H9 (cell line): ENCODE measurements at regions not wholly inside any gene's neighbourhood (a gene's known extent, or its start where the extent isn't known, plus 50 kb on each side); places are given as distances from the start of the nearest gene placed in this dataset.

ENCODE experiments used
- DNase-seq: peaks from one replicate; pipeline ENCODE4 v3.0.0-alpha.2; 2017
- H2AFZ ChIP-seq: one replicate; pipeline ENCODE4 v1.6.1; 2013; ENCODE audit warnings: mild to moderate bottlenecking, low read length, control low read depth, moderate library complexity
- H2AK5ac ChIP-seq: 2 replicates; pipeline ENCODE4 v1.6.1; 2013; ENCODE audit warnings: low read length, control low read depth, mixed read lengths; ENCODE audit not compliant: insufficient read length
- H2BK120ac ChIP-seq: one replicate; pipeline ENCODE4 v1.6.1; 2013; ENCODE audit warnings: low read depth, mild to moderate bottlenecking, low read length, control low read depth, inconsistent platforms; ENCODE audit not compliant: poor library complexity, severe bottlenecking
- H2BK12ac ChIP-seq: 2 replicates; pipeline ENCODE4 v1.6.1; 2013; ENCODE audit warnings: low read length, control low read depth, mixed read lengths, low read depth; ENCODE audit not compliant: insufficient read length
- H2BK15ac ChIP-seq: 2 replicates; pipeline ENCODE4 v1.6.1; 2013; ENCODE audit warnings: low read depth, low read length, control low read depth
- H2BK20ac ChIP-seq: one replicate; pipeline ENCODE4 v1.6.1; 2013; ENCODE audit warnings: low read depth, mild to moderate bottlenecking, low read length, control low read depth, inconsistent platforms; ENCODE audit not compliant: poor library complexity, severe bottlenecking
- H2BK5ac ChIP-seq: 2 replicates; pipeline ENCODE4 v1.6.1; 2013; ENCODE audit warnings: low read length, control low read depth, mixed read lengths; ENCODE audit not compliant: insufficient read length
- H3K14ac ChIP-seq: 2 replicates; pipeline ENCODE4 v1.6.1; 2013; ENCODE audit warnings: low read length, control low read depth; ENCODE audit not compliant: insufficient read depth
- H3K18ac ChIP-seq: 2 replicates; pipeline ENCODE4 v1.6.1; 2013; ENCODE audit warnings: low read depth, mild to moderate bottlenecking, mixed read lengths, low read length, control low read depth; ENCODE audit not compliant: insufficient read length
- H3K23ac ChIP-seq: 2 replicates; pipeline ENCODE4 v1.6.1; 2013; ENCODE audit warnings: low read length, control low read depth, mixed read lengths, low read depth; ENCODE audit not compliant: insufficient read length
- H3K23me2 ChIP-seq: 2 replicates; pipeline ENCODE4 v1.6.1; 2013; ENCODE audit warnings: low read depth, mild to moderate bottlenecking, mixed read lengths, low read length, control low read depth; ENCODE audit not compliant: insufficient read length, poor library complexity, severe bottlenecking
- H3K27ac ChIP-seq: 2 replicates; pipeline ENCODE4 v1.5.1; 2013; ENCODE audit warnings: low read length, control low read depth, mixed read lengths, low read depth; ENCODE audit not compliant: insufficient read length
- H3K27me3 ChIP-seq: 2 replicates; pipeline ENCODE4 v1.6.1; 2013; ENCODE audit warnings: low read length, control low read depth, inconsistent platforms; ENCODE audit not compliant: insufficient read depth
- H3K4ac ChIP-seq: 2 replicates; pipeline ENCODE4 v1.6.1; 2013; ENCODE audit warnings: low read depth, mild to moderate bottlenecking, control low read depth, inconsistent platforms, low read length, moderate library complexity
- H3K4me1 ChIP-seq: 2 replicates; pipeline ENCODE4 v1.6.1; 2013; ENCODE audit warnings: low read length, control low read depth, inconsistent platforms; ENCODE audit not compliant: insufficient read depth
- H3K4me2 ChIP-seq: 2 replicates; pipeline ENCODE4 v1.6.1; 2013; ENCODE audit warnings: low read length, control low read depth, mixed read lengths; ENCODE audit not compliant: insufficient read length, insufficient read depth
- H3K56ac ChIP-seq: 2 replicates; pipeline ENCODE4 v1.6.1; 2013; ENCODE audit warnings: low read depth, mild to moderate bottlenecking, mixed read lengths, low read length, control low read depth; ENCODE audit not compliant: insufficient read length
- H3K79me1 ChIP-seq: 2 replicates; pipeline ENCODE4 v1.6.1; 2013; ENCODE audit warnings: low read depth, mild to moderate bottlenecking, moderate library complexity, low read length, control low read depth, inconsistent platforms; ENCODE audit not compliant: insufficient read depth, poor library complexity, severe bottlenecking
- H3K79me2 ChIP-seq: 2 replicates; pipeline ENCODE4 v1.6.1; 2013; ENCODE audit warnings: low read length, control low read depth, inconsistent platforms; ENCODE audit not compliant: insufficient read depth
- H3K9ac ChIP-seq: 2 replicates; pipeline ENCODE4 v1.6.1; 2013; ENCODE audit warnings: low read length, control low read depth, mixed read lengths; ENCODE audit not compliant: insufficient read length; ENCODE audit errors: extremely low read depth
- H3K9me3 ChIP-seq: one replicate; pipeline ENCODE4 v1.6.1; 2013; ENCODE audit warnings: low read depth, low read length, inconsistent platforms; ENCODE audit not compliant: control insufficient read depth
- H3T11ph ChIP-seq: one replicate; pipeline ENCODE4 v1.6.1; 2013; ENCODE audit warnings: mild to moderate bottlenecking, low read length, control low read depth, inconsistent platforms
- H4K20me1 ChIP-seq: one replicate; pipeline ENCODE4 v1.6.1; 2013; ENCODE audit not compliant: control insufficient read depth, insufficient read length, insufficient read depth
- H4K5ac ChIP-seq: 2 replicates; pipeline ENCODE4 v1.6.1; 2013; ENCODE audit warnings: low read depth, mild to moderate bottlenecking, mixed read lengths, low read length, control low read depth; ENCODE audit not compliant: insufficient read length
- H4K8ac ChIP-seq: replicated peaks from 2 replicates; pipeline ENCODE4 v1.6.1; 2013; ENCODE audit warnings: low read length, control low read depth, mixed read lengths, low read depth; ENCODE audit not compliant: insufficient read length
- H4K91ac ChIP-seq: 2 replicates; pipeline ENCODE4 v1.6.1; 2013; ENCODE audit warnings: low read depth, mild to moderate bottlenecking, moderate library complexity, mixed read lengths, low read length, control low read depth; ENCODE audit not compliant: insufficient read length
- H3K27ac Mint-ChIP-seq, 3 experiments: 2 replicates in 2 of 3; 3 replicates in 1 of 3; pipeline ENCODE4 v1.8.0; 2020 to 2021; ENCODE audit warnings: mixed read lengths in 3 of 3, mild to moderate bottlenecking in 1 of 3, moderate library complexity in 1 of 3
- H3K27me3 Mint-ChIP-seq: 2 replicates; pipeline ENCODE4 v1.8.0; 2021; ENCODE audit warnings: low read depth, mild to moderate bottlenecking, moderate library complexity, mixed read lengths
- H3K36me3 Mint-ChIP-seq, 3 experiments: 2 replicates in 2 of 3; 3 replicates in 1 of 3; pipeline ENCODE4 v1.8.0; 2020 to 2021; ENCODE audit warnings: low read depth in 3 of 3, mixed read lengths in 3 of 3; ENCODE audit not compliant: insufficient read depth in 1 of 3
- H3K4me1 Mint-ChIP-seq, 2 experiments: 2 replicates each; pipeline ENCODE4 v1.8.0; 2020; ENCODE audit warnings: mixed read lengths in 2 of 2
- H3K4me3 Mint-ChIP-seq, 2 experiments: 2 replicates in 1 of 2; 3 replicates in 1 of 2; pipeline ENCODE4 v1.8.0; 2020 to 2021; ENCODE audit warnings: mild to moderate bottlenecking in 2 of 2, mixed read lengths in 2 of 2, moderate library complexity in 1 of 2
- H3K9me3 Mint-ChIP-seq, 2 experiments: 2 replicates in 1 of 2; 3 replicates in 1 of 2; pipeline ENCODE4 v1.8.0; 2020; ENCODE audit warnings: mild to moderate bottlenecking in 2 of 2, mixed read lengths in 2 of 2, moderate library complexity in 1 of 2
- WGBS: extraction: QIAGEN DNeasy Blood & Tissue Kit; methylation state at CpG from one replicate; pipeline ENCODE4 v1.1.7; 2013; ENCODE audit warnings: missing lambda C conversion rate, low lambda C conversion rate, mixed read lengths; ENCODE audit not compliant: insufficient read length; ENCODE audit errors: extremely low coverage; 5-methylcytosine and 5-hydroxymethylcytosine counted together
- TF ChIP-seq, protein P1 (sequence below): fragments of 200-600 bp; sonication (generic); conservative IDR thresholded peaks from 3 replicates; pipeline ENCODE4 v1.8.0; 2021; ENCODE audit warnings: antibody characterized with exemption, mild to moderate bottlenecking

GRCh38 chr2:222358876-222359275 is 60.1 kb upstream of the PAX3 start:
- H2AFZ ChIP-seq: no peak overlapping the region
- Mint-ChIP-seq H3K4me3 (no peak overlapping the region), H3K27me3 (peaks cover 3% of the 10 kb centered on the region), H3K9me3 (no peaks in the 10 kb centered on the region), H3K36me3 (no peaks in the 10 kb centered on the region; a peak in 1 of 7 replicates), H3K27ac (no peak overlapping the region), H3K4me1 (no peaks in the 10 kb centered on the region)
- TF ChIP-seq, protein P1, sequence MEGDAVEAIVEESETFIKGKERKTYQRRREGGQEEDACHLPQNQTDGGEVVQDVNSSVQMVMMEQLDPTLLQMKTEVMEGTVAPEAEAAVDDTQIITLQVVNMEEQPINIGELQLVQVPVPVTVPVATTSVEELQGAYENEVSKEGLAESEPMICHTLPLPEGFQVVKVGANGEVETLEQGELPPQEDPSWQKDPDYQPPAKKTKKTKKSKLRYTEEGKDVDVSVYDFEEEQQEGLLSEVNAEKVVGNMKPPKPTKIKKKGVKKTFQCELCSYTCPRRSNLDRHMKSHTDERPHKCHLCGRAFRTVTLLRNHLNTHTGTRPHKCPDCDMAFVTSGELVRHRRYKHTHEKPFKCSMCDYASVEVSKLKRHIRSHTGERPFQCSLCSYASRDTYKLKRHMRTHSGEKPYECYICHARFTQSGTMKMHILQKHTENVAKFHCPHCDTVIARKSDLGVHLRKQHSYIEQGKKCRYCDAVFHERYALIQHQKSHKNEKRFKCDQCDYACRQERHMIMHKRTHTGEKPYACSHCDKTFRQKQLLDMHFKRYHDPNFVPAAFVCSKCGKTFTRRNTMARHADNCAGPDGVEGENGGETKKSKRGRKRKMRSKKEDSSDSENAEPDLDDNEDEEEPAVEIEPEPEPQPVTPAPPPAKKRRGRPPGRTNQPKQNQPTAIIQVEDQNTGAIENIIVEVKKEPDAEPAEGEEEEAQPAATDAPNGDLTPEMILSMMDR: no peak
- H2BK20ac ChIP-seq: no peak overlapping the region
- H4K8ac ChIP-seq: no peak overlapping the region
- no peak overlapping the region for H2BK120ac ChIP-seq
- no peak overlapping the region for H3K27ac ChIP-seq
- H2BK12ac ChIP-seq: no peak overlapping the region
- H2AK5ac ChIP-seq: no peak overlapping the region
- no peaks in the 10 kb centered on the region for H3K79me2 ChIP-seq
- H3K79me1 ChIP-seq: no peaks in the 10 kb centered on the region
- H3K23me2 ChIP-seq: no peaks in the 10 kb centered on the region
- H3K18ac ChIP-seq: no peak overlapping the region
- H3K4me2 ChIP-seq: no peak overlapping the region
- no peaks in the 10 kb centered on the region for H3K27me3 ChIP-seq
- DNase-seq: no peak
- no peaks in the 10 kb centered on the region for H3K9me3 ChIP-seq
- no CpG with 5 or more reads among the region's 1 CpG for WGBS
- no peak overlapping the region for H3K4ac ChIP-seq
- H2BK15ac ChIP-seq: no peak overlapping the region
- H3T11ph ChIP-seq: no peak overlapping the region
- H4K5ac ChIP-seq: no peak overlapping the region
- H3K14ac ChIP-seq: no peak overlapping the region
- no peak overlapping the region for H4K91ac ChIP-seq
- no peaks in the 10 kb centered on the region for H3K4me1 ChIP-seq
- H3K56ac ChIP-seq: no peak overlapping the region
- H3K23ac ChIP-seq: no peak overlapping the region
- H4K20me1 ChIP-seq: no peaks in the 10 kb centered on the region
- no peak overlapping the region for H2BK5ac ChIP-seq
- H3K9ac ChIP-seq: no peak overlapping the region
